ENCODE measurements at regions not wholly inside any gene's neighbourhood (a gene's known extent, or its start where the extent isn't known, plus 50 kb on each side); places are given as distances from the start of the nearest gene placed in this dataset.

GRCh38 chr9:17060450-17060849 lies 74.4 kb upstream of the CNTLN start:
- TF ChIP-seq CTCF (IDR thresholded peaks at IDR 0.05) (no peak), POLR2A (IDR thresholded peaks at IDR 0.05) (no peak), POLR2AphosphoS5 (IDR thresholded peaks at IDR 0.05; ENCODE audit: insufficient read depth in 1 of 2, low read depth in 1 of 2) (no peak)

All from vagina (tissue), 2 donors.